Gastroesophageal sphincter (tissue), 4 donors: ENCODE measurements at regions not wholly inside any gene's neighbourhood (a gene's known extent, or its start where the extent isn't known, plus 50 kb on each side); places are given as distances from the start of the nearest gene placed in this dataset.

Source experiments
- ATAC-seq: fragments of 150-250 bp; one replicate; pipeline ENCODE4 v1.9.1; 2016; ENCODE audit warnings: mild to moderate bottlenecking, moderate library complexity
- H3K27ac ChIP-seq, 4 donors: fragments of 200-600 bp; sonication (generic) in 3 of 4; 1 replicate in 3 of 4; 2 replicates in 1 of 4; pipeline ENCODE4 v1.5.1; 2016 to 2019
- H3K27me3 ChIP-seq: fragments of 200-600 bp; sonication (generic); one replicate; pipeline ENCODE4 v1.5.1; 2019
- H3K36me3 ChIP-seq, 2 donors: fragments of 200-600 bp; sonication (generic); one replicate each; pipeline ENCODE4 v1.5.1; 2019; ENCODE audit warnings: control low read depth in 1 of 2
- H3K4me1 ChIP-seq, 3 donors: fragments of 200-600 bp; sonication (generic); 1 replicate in 2 of 3; 2 replicates in 1 of 3; pipeline ENCODE4 v1.5.1; 2016 to 2019; ENCODE audit warnings: control low read depth in 2 of 3
- H3K4me3 ChIP-seq, 2 donors: fragments of 200-600 bp; sonication (generic); one replicate each; pipeline ENCODE4 v1.5.1; 2019; ENCODE audit warnings: mild to moderate bottlenecking in 1 of 2, moderate library complexity in 1 of 2
- H3K9me3 ChIP-seq, 3 donors: fragments of 200-600 bp; sonication (generic); one replicate each; pipeline ENCODE4 v1.5.1; 2017 to 2019; ENCODE audit warnings: control low read depth in 2 of 3
- CTCF ChIP-seq, 4 experiments: fragments of 200-600 bp in 2 of 4; fragments of 450-650 bp in 2 of 4; sonication (generic) in 1 of 4; IDR thresholded peaks; one replicate each; pipeline ENCODE4 v1.5.1; 2017 to 2019; ENCODE audit warnings: antibody characterized with exemption in 4 of 4, mild to moderate bottlenecking in 2 of 4, moderate library complexity in 2 of 4
- EP300 ChIP-seq: sonication (generic); formaldehyde crosslinking; IDR thresholded peaks from one replicate; pipeline ENCODE4 v1.6.1; 2017; ENCODE audit warnings: antibody characterized with exemption, mild to moderate bottlenecking
- POLR2A ChIP-seq, 2 donors: fragments of 450-650 bp; IDR thresholded peaks; one replicate each; pipeline ENCODE4 v1.6.1; 2017; ENCODE audit warnings: antibody characterized with exemption in 2 of 2, mild to moderate bottlenecking in 2 of 2, moderate library complexity in 1 of 2
- POLR2AphosphoS5 ChIP-seq: sonication (generic); formaldehyde crosslinking; IDR thresholded peaks from one replicate; pipeline ENCODE4 v1.6.1; 2017; ENCODE audit warnings: antibody characterized with exemption
- WGBS, 2 donors: methylation state at CpG; one replicate each; pipeline ENCODE4 v1.1.5; 2018; ENCODE audit warnings: low coverage in 1 of 2; 5-methylcytosine and 5-hydroxymethylcytosine counted together

DNA sequence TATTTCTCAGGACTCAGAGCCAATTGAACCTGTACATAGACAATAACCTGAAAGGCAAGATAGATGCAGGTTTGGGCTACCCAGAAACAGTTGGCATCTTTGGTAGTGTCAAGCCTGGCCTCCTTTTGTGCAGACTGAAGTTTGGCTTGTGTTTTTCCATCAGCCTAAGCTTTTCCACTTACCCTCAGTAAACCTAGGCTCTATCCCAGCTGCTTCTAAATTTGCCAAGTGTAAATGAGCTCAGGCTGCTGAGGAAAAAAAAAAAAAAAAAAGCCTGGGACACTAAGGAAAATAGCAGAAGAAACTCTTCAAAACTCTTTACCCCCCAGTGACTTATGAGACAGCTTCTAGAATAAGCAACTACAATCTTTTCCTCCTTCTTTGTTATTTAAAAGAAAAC, 316.3 kb upstream of the SORCS1 start:
- no peaks in the 10 kb centered on the region for H3K4me1 ChIP-seq
- H3K27ac ChIP-seq: no peak overlapping the region
- H3K27me3 ChIP-seq: no peaks in the 10 kb centered on the region
- no peaks in the 10 kb centered on the region for H3K9me3 ChIP-seq
- H3K4me3 ChIP-seq: no peak overlapping the region
- TF ChIP-seq POLR2A (IDR thresholded peaks at IDR 0.05) (no peak), CTCF (IDR thresholded peaks at IDR 0.05) (no peak), EP300 (no peak), POLR2AphosphoS5 (no peak)
- no peaks in the 10 kb centered on the region for H3K36me3 ChIP-seq
- no peak for ATAC-seq

GRCh38 chr10:107477266-107477665, 312.8 kb upstream of the SORCS1 start:
- no peak for TF ChIP-seq POLR2A (IDR thresholded peaks at IDR 0.05)
- TF ChIP-seq CTCF (IDR thresholded peaks at IDR 0.05): no peak
- TF ChIP-seq EP300: no peak
- TF ChIP-seq POLR2AphosphoS5: no peak
- H3K4me3 ChIP-seq: no peak overlapping the region
- no peaks in the 10 kb centered on the region for H3K4me1 ChIP-seq
- no peak overlapping the region for H3K27ac ChIP-seq
- H3K9me3 ChIP-seq: no peaks in the 10 kb centered on the region
- H3K36me3 ChIP-seq: no peaks in the 10 kb centered on the region
- no peak for ATAC-seq
- H3K27me3 ChIP-seq: no peaks in the 10 kb centered on the region

GRCh38 chr10:107476408-107476807, 311.9 kb upstream of the SORCS1 start:
- no peak for ATAC-seq
- Histone ChIP-seq H3K27ac (no peak overlapping the region), H3K9me3 (no peaks in the 10 kb centered on the region), H3K36me3 (no peaks in the 10 kb centered on the region), H3K27me3 (no peaks in the 10 kb centered on the region), H3K4me1 (no peaks in the 10 kb centered on the region), H3K4me3 (no peak overlapping the region)
- WGBS, 2 donors: 69 to 81% methylated on average over 2 of the region's 2 CpGs
- TF ChIP-seq CTCF (IDR thresholded peaks at IDR 0.05): no peak
- no peak for TF ChIP-seq POLR2AphosphoS5
- TF ChIP-seq EP300: no peak

DNA sequence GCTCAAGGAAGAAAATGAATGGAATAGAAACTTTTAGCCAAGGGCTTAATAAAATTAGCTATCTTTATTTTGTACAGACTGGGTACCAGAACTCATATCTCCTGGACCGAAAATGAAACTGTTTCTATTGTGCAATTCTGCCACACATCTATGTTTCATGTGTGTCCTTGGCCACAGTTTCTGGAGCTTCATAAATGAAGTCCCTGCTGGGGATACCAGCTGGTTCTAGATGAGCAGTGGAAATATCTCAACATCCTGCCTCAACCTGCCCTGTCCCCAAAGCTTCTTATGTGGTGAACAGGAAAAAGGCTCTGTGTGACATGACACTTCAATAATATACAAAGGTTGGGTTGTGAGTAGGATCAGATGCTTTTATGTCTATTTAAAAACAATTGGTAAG, 310.1 kb upstream of the SORCS1 start:
- H3K9me3 ChIP-seq: no peaks in the 10 kb centered on the region
- H3K27me3 ChIP-seq: no peaks in the 10 kb centered on the region
- ATAC-seq: no peak
- H3K4me3 ChIP-seq: no peak overlapping the region
- H3K4me1 ChIP-seq: no peaks in the 10 kb centered on the region
- no peaks in the 10 kb centered on the region for H3K36me3 ChIP-seq
- WGBS, 2 donors: 100% methylated on average over 1 of the region's 1 CpG
- H3K27ac ChIP-seq: no peak overlapping the region
- TF ChIP-seq POLR2A (IDR thresholded peaks at IDR 0.05) (no peak), POLR2AphosphoS5 (no peak), EP300 (no peak), CTCF (IDR thresholded peaks at IDR 0.05) (no peak)

- no peaks in the 10 kb centered on the region for H3K36me3 ChIP-seq
- H3K4me3 ChIP-seq: no peak overlapping the region
- no peaks in the 10 kb centered on the region for H3K27me3 ChIP-seq
- no peaks in the 10 kb centered on the region for H3K9me3 ChIP-seq
- no peak for ATAC-seq
- 53 to 70% methylated on average over 2 of the region's 2 CpGs for WGBS, 2 donors
- H3K4me1 ChIP-seq: no peaks in the 10 kb centered on the region
- no peak for TF ChIP-seq CTCF (IDR thresholded peaks at IDR 0.05)
- no peak overlapping the region for H3K27ac ChIP-seq
These were observed 308.7 kb upstream of the SORCS1 start for GRCh38 chr10:107473225-107473624.
